ENCODE measurements at regions not wholly inside any gene's neighbourhood (a gene's known extent, or its start where the extent isn't known, plus 50 kb on each side); places are given as distances from the start of the nearest gene placed in this dataset.

DNA sequence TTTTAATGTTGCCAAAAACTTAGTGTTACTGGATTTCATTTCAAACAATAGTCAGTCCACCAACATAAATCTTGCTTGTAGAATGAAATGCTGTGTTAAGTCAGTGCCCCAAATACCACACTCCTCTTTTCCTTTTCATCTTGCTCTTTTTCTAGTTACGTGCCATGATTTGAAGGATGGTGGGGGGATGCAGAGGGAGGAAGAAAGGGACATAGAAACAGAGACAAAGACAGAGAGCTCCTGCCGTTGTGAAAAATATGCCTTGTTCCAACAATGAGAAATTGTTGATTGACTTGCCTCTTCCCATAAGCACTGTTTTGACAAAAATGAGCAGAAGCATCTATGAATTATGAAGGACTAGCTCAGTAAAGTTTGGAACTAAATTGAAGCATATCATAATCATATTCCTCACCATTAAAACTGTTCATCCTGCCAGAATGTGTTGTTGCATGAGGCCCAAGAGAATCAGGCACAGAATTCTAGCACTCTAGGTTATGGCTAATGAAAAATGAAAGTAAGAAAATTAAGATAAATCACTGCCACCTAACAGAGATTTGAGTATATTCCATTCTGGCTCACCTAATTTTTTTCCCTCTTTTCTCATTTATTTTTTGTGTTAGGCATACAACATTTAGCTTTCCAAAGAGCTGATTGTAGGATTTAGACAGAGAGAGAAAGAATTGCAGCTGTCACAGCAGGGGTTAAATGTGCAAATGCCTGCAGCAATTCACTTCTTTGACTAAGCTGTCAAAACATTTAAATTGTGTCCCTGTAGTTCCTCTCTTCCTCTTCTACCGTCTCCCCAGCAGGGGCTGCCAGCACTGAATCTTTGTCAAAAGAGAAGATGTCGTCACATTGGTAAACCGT is 111.6 kb upstream of the PTPN13 start:
- Histone ChIP-seq H3K9me3 (no peaks in the 10 kb centered on the region), H3K36me3 (no peaks in the 10 kb centered on the region), H3K4me3 (no peak overlapping the region), H3K27me3 (no peaks in the 10 kb centered on the region), H3K27ac (no peak overlapping the region), H3K4me1 (no peaks in the 10 kb centered on the region)
- no peak for DNase-seq
- TF ChIP-seq, protein P1, sequence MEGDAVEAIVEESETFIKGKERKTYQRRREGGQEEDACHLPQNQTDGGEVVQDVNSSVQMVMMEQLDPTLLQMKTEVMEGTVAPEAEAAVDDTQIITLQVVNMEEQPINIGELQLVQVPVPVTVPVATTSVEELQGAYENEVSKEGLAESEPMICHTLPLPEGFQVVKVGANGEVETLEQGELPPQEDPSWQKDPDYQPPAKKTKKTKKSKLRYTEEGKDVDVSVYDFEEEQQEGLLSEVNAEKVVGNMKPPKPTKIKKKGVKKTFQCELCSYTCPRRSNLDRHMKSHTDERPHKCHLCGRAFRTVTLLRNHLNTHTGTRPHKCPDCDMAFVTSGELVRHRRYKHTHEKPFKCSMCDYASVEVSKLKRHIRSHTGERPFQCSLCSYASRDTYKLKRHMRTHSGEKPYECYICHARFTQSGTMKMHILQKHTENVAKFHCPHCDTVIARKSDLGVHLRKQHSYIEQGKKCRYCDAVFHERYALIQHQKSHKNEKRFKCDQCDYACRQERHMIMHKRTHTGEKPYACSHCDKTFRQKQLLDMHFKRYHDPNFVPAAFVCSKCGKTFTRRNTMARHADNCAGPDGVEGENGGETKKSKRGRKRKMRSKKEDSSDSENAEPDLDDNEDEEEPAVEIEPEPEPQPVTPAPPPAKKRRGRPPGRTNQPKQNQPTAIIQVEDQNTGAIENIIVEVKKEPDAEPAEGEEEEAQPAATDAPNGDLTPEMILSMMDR (IDR thresholded peaks at IDR 0.05) = no peak
- TF ChIP-seq POLR2A (IDR thresholded peaks at IDR 0.05) = no peak

DNA sequence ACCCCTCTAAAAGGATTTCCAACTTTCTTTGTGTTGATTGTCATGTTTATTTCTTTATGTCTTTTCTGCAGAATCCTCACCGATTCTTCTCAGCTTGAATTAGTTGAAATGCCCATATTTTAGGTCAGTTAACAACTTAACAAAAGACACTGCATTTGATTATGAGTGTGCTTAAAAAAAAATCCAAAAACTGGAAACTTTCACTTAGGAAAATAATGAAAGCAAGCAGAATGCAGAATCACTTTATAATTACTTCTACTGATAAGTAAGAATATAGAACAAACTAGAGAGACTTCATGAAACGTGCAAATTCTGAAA is 111.0 kb upstream of the PTPN13 start:
- H3K9me3 ChIP-seq = no peaks in the 10 kb centered on the region
- DNase-seq = no peak
- no peak overlapping the region for H3K4me3 ChIP-seq
- no peaks in the 10 kb centered on the region for H3K4me1 ChIP-seq
- no peak overlapping the region for H3K27ac ChIP-seq
- H3K27me3 ChIP-seq = no peaks in the 10 kb centered on the region
- TF ChIP-seq, protein P1 (IDR thresholded peaks at IDR 0.05) = no peak
- TF ChIP-seq POLR2A (IDR thresholded peaks at IDR 0.05) = no peak
- H3K36me3 ChIP-seq = no peaks in the 10 kb centered on the region

DNA sequence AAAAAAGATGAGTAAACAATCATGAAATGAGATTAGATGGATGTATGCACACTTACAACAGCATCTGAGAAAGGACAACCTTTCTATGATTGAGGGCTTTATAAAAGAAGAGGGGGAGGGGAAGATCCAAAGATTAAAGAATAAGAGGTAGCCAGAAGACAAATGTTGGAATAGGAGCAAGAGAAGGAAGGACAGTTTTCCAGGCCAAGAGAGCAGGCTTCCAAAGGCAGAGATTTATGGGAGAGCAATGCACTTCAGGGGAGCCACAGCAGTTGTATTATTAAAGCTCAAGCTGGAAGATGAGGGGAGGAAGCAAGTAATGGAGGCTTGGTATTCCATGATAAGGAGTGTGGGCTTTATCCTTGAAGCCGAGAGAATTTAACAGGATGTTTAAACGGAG is 110.3 kb upstream of the PTPN13 start:
- H3K27me3 ChIP-seq = no peaks in the 10 kb centered on the region
- no peak overlapping the region for H3K4me3 ChIP-seq
- H3K27ac ChIP-seq = no peak overlapping the region
- H3K9me3 ChIP-seq = no peaks in the 10 kb centered on the region
- no peak for DNase-seq
- no peaks in the 10 kb centered on the region for H3K4me1 ChIP-seq
- TF ChIP-seq POLR2A (IDR thresholded peaks at IDR 0.05) = no peak
- TF ChIP-seq, protein P1 (IDR thresholded peaks at IDR 0.05) = no peak
- no peaks in the 10 kb centered on the region for H3K36me3 ChIP-seq

DNA sequence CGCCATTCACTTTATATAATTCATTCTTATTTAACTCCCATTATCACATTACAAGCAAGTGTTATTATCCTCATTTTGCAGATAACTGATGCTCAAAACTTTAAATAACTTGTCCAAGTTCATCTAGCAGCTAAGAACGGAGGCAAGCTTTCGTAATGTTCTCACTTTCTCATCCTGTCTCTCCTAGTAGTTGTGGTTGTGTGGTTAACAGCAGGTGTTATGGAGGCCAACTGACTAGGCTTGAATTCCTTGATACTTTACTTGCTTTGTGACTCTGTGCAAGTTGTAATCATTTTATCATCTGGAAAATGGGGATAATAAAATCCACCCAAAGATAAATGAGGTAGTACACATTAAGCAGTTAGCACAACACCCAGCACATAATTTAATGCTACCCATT is 109.9 kb upstream of the PTPN13 start:
- DNase-seq = no peak
- Histone ChIP-seq H3K36me3 (no peaks in the 10 kb centered on the region), H3K27me3 (no peaks in the 10 kb centered on the region), H3K27ac (no peak overlapping the region), H3K9me3 (no peaks in the 10 kb centered on the region), H3K4me3 (no peak overlapping the region), H3K4me1 (no peaks in the 10 kb centered on the region)
- no peak for TF ChIP-seq POLR2A (IDR thresholded peaks at IDR 0.05)
- TF ChIP-seq, protein P1 (IDR thresholded peaks at IDR 0.05) = no peak

DNA sequence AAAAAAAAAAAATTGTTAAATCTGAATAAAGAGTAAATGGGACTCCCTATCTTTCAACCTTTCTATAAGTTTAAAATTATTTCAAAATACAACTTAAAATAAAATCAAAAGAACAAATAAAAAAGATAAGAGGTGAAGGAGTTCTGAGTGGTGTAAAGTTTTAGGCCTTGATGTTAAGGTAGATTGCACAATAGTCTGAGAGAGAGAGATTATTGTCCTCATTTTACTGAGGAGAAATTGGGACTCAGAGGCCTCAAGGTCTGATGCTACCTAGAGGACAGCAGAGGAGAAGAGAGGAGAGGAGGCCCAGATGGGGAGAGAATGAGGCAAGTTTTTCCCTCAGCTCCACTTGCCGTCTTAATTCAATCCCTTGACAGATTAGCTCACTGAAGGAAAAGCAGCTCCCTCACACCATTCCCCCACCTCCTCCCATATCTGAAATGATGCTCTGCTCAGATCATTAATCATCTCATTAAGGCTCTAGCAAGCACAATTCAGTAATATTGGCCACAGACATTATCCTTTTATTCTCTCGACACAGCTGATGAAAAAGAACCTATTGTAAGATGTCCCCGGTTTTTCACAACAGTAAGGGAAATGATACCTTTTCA is 106.3 kb upstream of the PTPN13 start:
- no peak for DNase-seq
- no peak overlapping the region for H3K27ac ChIP-seq
- H3K4me1 ChIP-seq = no peaks in the 10 kb centered on the region
- no peaks in the 10 kb centered on the region for H3K27me3 ChIP-seq
- no peaks in the 10 kb centered on the region for H3K36me3 ChIP-seq
- H3K4me3 ChIP-seq = no peak overlapping the region
- no peaks in the 10 kb centered on the region for H3K9me3 ChIP-seq
- TF ChIP-seq, protein P1 (IDR thresholded peaks at IDR 0.05) = no peak
- no peak for TF ChIP-seq POLR2A (IDR thresholded peaks at IDR 0.05)

Measured in Peyer's patch (tissue), 4 donors.